Liver (tissue), 8 donors: ENCODE measurements at regions not wholly inside any gene's neighbourhood (a gene's known extent, or its start where the extent isn't known, plus 50 kb on each side); places are given as distances from the start of the nearest gene placed in this dataset.

Experiments
- DNase-seq: peaks from one replicate; pipeline ENCODE4 v3.0.0-alpha.2; 2017; ENCODE audit warnings: low spot score
- H3K27ac ChIP-seq, 2 donors: one replicate each; pipeline ENCODE4 v1.7.0; 2013; ENCODE audit warnings: inconsistent platforms in 2 of 2, low read length in 2 of 2, control low read depth in 1 of 2, low read depth in 1 of 2, mild to moderate bottlenecking in 1 of 2
- H3K27me3 ChIP-seq, 4 donors: one replicate each; pipeline versions ENCODE4 v1.6.1 to v1.7.0; 2013; ENCODE audit warnings: low read length in 3 of 4, inconsistent platforms in 1 of 4, mild to moderate bottlenecking in 1 of 4, moderate library complexity in 1 of 4; ENCODE audit not compliant: control insufficient read depth in 4 of 4, insufficient read depth in 4 of 4
- H3K36me3 ChIP-seq, 4 donors: one replicate each; pipeline versions ENCODE4 v1.6.1 to v1.7.0; 2013; ENCODE audit warnings: low read length in 3 of 4, mild to moderate bottlenecking in 3 of 4, low read depth in 1 of 4, moderate library complexity in 1 of 4; ENCODE audit not compliant: control insufficient read depth in 4 of 4, insufficient read depth in 3 of 4
- H3K4me1 ChIP-seq, 4 donors: one replicate each; pipeline versions ENCODE4 v1.6.1 to v1.7.0; 2013; ENCODE audit warnings: low read length in 3 of 4, mild to moderate bottlenecking in 3 of 4, moderate library complexity in 1 of 4; ENCODE audit not compliant: control insufficient read depth in 4 of 4, insufficient read depth in 4 of 4
- H3K4me3 ChIP-seq, 3 donors: one replicate each; pipeline versions ENCODE4 v1.6.1 to v1.7.0; 2013; ENCODE audit warnings: low read length in 3 of 3, control low read depth in 1 of 3, low read depth in 1 of 3, mild to moderate bottlenecking in 1 of 3
- H3K9ac ChIP-seq, 2 donors: one replicate each; pipeline ENCODE4 v1.7.0; 2013; ENCODE audit warnings: low read length in 2 of 2, mild to moderate bottlenecking in 2 of 2, moderate library complexity in 2 of 2, control low read depth in 1 of 2, low read depth in 1 of 2
- H3K9me3 ChIP-seq, 4 donors: one replicate each; pipeline versions ENCODE4 v1.6.1 to v1.7.0; 2013; ENCODE audit warnings: low read length in 3 of 4; ENCODE audit not compliant: control insufficient read depth in 4 of 4
- EGR1 ChIP-seq, 2 donors: IDR thresholded peaks; 2 replicates each; pipeline ENCODE4 v1.6.1; 2016 to 2018; ENCODE audit warnings: antibody characterized with exemption in 2 of 2, low read depth in 2 of 2
- FOXA1 ChIP-seq: IDR thresholded peaks from 2 replicates; pipeline ENCODE4 v1.6.1; 2016; ENCODE audit warnings: antibody characterized with exemption
- FOXA2 ChIP-seq: IDR thresholded peaks from 2 replicates; pipeline ENCODE4 v1.6.1; 2016; ENCODE audit warnings: antibody characterized with exemption
- GABPA ChIP-seq, 2 donors: IDR thresholded peaks in 1 of 2; conservative IDR thresholded peaks in 1 of 2; 2 replicates each; pipeline ENCODE4 v1.6.1; 2016; ENCODE audit warnings: antibody characterized with exemption in 2 of 2, mild to moderate bottlenecking in 1 of 2, moderate library complexity in 1 of 2
- HNF4A ChIP-seq, 2 donors: conservative IDR thresholded peaks; 2 replicates each; pipeline ENCODE4 v1.6.1; 2016; ENCODE audit warnings: antibody characterized with exemption in 2 of 2, mild to moderate bottlenecking in 2 of 2
- HNF4G ChIP-seq: IDR thresholded peaks from 2 replicates; pipeline ENCODE4 v1.6.1; 2016; ENCODE audit warnings: antibody characterized with exemption
- JUND ChIP-seq, 2 donors: IDR thresholded peaks; 2 replicates each; pipeline ENCODE4 v1.6.1; 2016; ENCODE audit warnings: antibody characterized with exemption in 2 of 2
- NR2F2 ChIP-seq: IDR thresholded peaks from 2 replicates; pipeline ENCODE4 v1.6.1; 2016; ENCODE audit warnings: antibody characterized with exemption
- RAD21 ChIP-seq, 2 donors: IDR thresholded peaks; 2 replicates each; pipeline ENCODE4 v1.6.1; 2016; ENCODE audit warnings: antibody characterized with exemption in 2 of 2, mild to moderate bottlenecking in 2 of 2
- RXRA ChIP-seq, 2 donors: IDR thresholded peaks; 2 replicates each; pipeline ENCODE4 v1.6.1; 2017 to 2018; ENCODE audit warnings: antibody characterized with exemption in 2 of 2, mild to moderate bottlenecking in 1 of 2
- SP1 ChIP-seq: IDR thresholded peaks from 2 replicates; pipeline ENCODE4 v1.6.1; 2018; ENCODE audit warnings: antibody characterized with exemption, mild to moderate bottlenecking
- TAF1 ChIP-seq: conservative IDR thresholded peaks from 2 replicates; pipeline ENCODE4 v1.6.1; 2016; ENCODE audit warnings: antibody characterized with exemption, mild to moderate bottlenecking
- YY1 ChIP-seq: IDR thresholded peaks from 2 replicates; pipeline ENCODE4 v1.6.1; 2016; ENCODE audit warnings: antibody characterized with exemption, mild to moderate bottlenecking
- WGBS: extraction: QIAGEN DNeasy Blood & Tissue Kit; methylation state at CpG from one replicate; pipeline ENCODE4 v1.1.7; 2013; 5-methylcytosine and 5-hydroxymethylcytosine counted together
- TF ChIP-seq, protein P1 (sequence below): IDR thresholded peaks from 2 replicates; pipeline ENCODE4 v1.6.1; 2016; ENCODE audit warnings: antibody characterized with exemption
- TF ChIP-seq, protein P2 (sequence below): IDR thresholded peaks from 2 replicates; pipeline ENCODE4 v1.6.1; 2016; ENCODE audit warnings: antibody characterized with exemption
- TF ChIP-seq, protein P3 (sequence below): IDR thresholded peaks from 2 replicates; pipeline ENCODE4 v1.6.1; 2016; ENCODE audit warnings: antibody characterized with exemption, mild to moderate bottlenecking
- TF ChIP-seq, protein P4 (sequence below): IDR thresholded peaks from 2 replicates; pipeline ENCODE4 v1.6.1; 2016; ENCODE audit warnings: antibody characterized with exemption
- TF ChIP-seq, protein P5 (sequence below): fragments of 150-350 bp; IDR thresholded peaks from 2 replicates; pipeline ENCODE4 v1.5.1; 2017; ENCODE audit warnings: improper control_type of control experiment, low read depth, low read length; ENCODE audit not compliant: missing input control
- donor health status: healthy.
- donor health status: healthy.
- donor health status: healthy.
- donor health status: healthy.
- donor health status: healthy.

DNA sequence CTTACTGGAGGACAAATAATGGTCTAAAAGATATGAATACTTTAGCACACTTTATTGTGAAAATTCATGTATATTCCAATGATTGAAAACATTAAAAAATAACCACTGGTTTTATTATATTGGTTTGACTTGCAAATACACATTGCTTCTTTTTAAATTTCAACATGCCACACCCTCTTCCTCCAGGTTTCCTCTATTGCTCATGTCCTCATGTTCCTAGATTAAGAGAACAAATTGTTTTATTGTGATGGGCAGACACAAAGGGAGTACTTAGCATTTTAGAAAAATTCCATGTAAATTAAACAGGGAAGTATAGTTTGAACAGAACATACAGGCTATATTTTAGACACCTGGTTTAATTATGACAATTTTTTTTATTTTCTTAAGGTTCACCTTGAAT lies 230.6 kb upstream of the GPRIN3 start (continued):
- TF ChIP-seq, protein P1, sequence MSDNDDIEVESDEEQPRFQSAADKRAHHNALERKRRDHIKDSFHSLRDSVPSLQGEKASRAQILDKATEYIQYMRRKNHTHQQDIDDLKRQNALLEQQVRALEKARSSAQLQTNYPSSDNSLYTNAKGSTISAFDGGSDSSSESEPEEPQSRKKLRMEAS = no peak
- TF ChIP-seq GABPA (IDR thresholded peaks at IDR 0.05 in 1 of 2, conservative IDR thresholded peaks at IDR 0.05 in 1 of 2) = no peak
- TF ChIP-seq FOXA1 = no peak
- TF ChIP-seq TAF1 = no peak
- no peak for TF ChIP-seq FOXA2
- no peak for TF ChIP-seq JUND (IDR thresholded peaks at IDR 0.05)
- no peak for TF ChIP-seq NR2F2
- TF ChIP-seq HNF4G = no peak
- TF ChIP-seq SP1 = no peak
- no peak for TF ChIP-seq YY1
- TF ChIP-seq RAD21 (IDR thresholded peaks at IDR 0.05) = no peak

DNA sequence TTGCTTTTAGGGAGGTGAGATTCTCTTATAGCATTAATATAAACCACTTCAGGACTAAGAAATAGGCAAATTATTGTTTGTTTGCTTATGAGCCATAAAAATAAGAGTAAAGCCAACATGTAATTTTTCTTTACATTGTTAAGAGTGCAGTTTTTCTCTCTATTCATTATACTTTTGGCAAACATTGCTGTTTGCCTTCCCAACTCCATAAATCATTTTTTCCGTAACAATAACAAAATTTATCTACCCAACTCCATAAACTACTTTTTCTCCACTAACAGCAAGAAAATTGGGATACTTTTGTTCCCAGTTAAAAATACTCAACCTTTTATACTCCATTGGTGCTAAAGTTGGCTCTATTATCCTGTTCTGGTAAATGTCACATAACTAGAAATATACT lies 229.7 kb upstream of the GPRIN3 start:
- WGBS = 77% methylated on average over 1 of the region's 1 CpG
- H3K4me3 ChIP-seq = no peak overlapping the region
- DNase-seq = no peak

More for the DNA sequence above, 229.7 kb upstream of the GPRIN3 start:
- no peaks in the 10 kb centered on the region for H3K4me1 ChIP-seq
- no peak overlapping the region for H3K27ac ChIP-seq
- H3K36me3 ChIP-seq = no peaks in the 10 kb centered on the region
- H3K27me3 ChIP-seq = no peaks in the 10 kb centered on the region
- H3K9me3 ChIP-seq = no peaks in the 10 kb centered on the region
- no peak overlapping the region for H3K9ac ChIP-seq
- TF ChIP-seq EGR1 (IDR thresholded peaks at IDR 0.05; ENCODE audit: low read depth in 2 of 2) = no peak
- TF ChIP-seq, protein P2, sequence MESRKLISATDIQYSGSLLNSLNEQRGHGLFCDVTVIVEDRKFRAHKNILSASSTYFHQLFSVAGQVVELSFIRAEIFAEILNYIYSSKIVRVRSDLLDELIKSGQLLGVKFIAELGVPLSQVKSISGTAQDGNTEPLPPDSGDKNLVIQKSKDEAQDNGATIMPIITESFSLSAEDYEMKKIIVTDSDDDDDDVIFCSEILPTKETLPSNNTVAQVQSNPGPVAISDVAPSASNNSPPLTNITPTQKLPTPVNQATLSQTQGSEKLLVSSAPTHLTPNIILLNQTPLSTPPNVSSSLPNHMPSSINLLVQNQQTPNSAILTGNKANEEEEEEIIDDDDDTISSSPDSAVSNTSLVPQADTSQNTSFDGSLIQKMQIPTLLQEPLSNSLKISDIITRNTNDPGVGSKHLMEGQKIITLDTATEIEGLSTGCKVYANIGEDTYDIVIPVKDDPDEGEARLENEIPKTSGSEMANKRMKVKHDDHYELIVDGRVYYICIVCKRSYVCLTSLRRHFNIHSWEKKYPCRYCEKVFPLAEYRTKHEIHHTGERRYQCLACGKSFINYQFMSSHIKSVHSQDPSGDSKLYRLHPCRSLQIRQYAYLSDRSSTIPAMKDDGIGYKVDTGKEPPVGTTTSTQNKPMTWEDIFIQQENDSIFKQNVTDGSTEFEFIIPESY = no peak
- no peak for TF ChIP-seq YY1
- TF ChIP-seq, protein P3, sequence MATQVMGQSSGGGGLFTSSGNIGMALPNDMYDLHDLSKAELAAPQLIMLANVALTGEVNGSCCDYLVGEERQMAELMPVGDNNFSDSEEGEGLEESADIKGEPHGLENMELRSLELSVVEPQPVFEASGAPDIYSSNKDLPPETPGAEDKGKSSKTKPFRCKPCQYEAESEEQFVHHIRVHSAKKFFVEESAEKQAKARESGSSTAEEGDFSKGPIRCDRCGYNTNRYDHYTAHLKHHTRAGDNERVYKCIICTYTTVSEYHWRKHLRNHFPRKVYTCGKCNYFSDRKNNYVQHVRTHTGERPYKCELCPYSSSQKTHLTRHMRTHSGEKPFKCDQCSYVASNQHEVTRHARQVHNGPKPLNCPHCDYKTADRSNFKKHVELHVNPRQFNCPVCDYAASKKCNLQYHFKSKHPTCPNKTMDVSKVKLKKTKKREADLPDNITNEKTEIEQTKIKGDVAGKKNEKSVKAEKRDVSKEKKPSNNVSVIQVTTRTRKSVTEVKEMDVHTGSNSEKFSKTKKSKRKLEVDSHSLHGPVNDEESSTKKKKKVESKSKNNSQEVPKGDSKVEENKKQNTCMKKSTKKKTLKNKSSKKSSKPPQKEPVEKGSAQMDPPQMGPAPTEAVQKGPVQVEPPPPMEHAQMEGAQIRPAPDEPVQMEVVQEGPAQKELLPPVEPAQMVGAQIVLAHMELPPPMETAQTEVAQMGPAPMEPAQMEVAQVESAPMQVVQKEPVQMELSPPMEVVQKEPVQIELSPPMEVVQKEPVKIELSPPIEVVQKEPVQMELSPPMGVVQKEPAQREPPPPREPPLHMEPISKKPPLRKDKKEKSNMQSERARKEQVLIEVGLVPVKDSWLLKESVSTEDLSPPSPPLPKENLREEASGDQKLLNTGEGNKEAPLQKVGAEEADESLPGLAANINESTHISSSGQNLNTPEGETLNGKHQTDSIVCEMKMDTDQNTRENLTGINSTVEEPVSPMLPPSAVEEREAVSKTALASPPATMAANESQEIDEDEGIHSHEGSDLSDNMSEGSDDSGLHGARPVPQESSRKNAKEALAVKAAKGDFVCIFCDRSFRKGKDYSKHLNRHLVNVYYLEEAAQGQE = no peak
- TF ChIP-seq HNF4A (conservative IDR thresholded peaks at IDR 0.05) = no peak
- no peak for TF ChIP-seq TAF1
- TF ChIP-seq NR2F2 = no peak
- TF ChIP-seq, protein P4, sequence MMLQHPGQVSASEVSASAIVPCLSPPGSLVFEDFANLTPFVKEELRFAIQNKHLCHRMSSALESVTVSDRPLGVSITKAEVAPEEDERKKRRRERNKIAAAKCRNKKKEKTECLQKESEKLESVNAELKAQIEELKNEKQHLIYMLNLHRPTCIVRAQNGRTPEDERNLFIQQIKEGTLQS = no peak
- no peak for TF ChIP-seq HNF4G
- no peak for TF ChIP-seq RXRA (IDR thresholded peaks at IDR 0.05)
- TF ChIP-seq SP1 = no peak
- TF ChIP-seq, protein P1 = no peak
- TF ChIP-seq RAD21 (IDR thresholded peaks at IDR 0.05) = no peak
- TF ChIP-seq FOXA1 = no peak
- TF ChIP-seq, protein P5, sequence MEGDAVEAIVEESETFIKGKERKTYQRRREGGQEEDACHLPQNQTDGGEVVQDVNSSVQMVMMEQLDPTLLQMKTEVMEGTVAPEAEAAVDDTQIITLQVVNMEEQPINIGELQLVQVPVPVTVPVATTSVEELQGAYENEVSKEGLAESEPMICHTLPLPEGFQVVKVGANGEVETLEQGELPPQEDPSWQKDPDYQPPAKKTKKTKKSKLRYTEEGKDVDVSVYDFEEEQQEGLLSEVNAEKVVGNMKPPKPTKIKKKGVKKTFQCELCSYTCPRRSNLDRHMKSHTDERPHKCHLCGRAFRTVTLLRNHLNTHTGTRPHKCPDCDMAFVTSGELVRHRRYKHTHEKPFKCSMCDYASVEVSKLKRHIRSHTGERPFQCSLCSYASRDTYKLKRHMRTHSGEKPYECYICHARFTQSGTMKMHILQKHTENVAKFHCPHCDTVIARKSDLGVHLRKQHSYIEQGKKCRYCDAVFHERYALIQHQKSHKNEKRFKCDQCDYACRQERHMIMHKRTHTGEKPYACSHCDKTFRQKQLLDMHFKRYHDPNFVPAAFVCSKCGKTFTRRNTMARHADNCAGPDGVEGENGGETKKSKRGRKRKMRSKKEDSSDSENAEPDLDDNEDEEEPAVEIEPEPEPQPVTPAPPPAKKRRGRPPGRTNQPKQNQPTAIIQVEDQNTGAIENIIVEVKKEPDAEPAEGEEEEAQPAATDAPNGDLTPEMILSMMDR = no peak
- no peak for TF ChIP-seq GABPA (IDR thresholded peaks at IDR 0.05 in 1 of 2, conservative IDR thresholded peaks at IDR 0.05 in 1 of 2)
- no peak for TF ChIP-seq JUND (IDR thresholded peaks at IDR 0.05)
- no peak for TF ChIP-seq FOXA2
